ENCODE measurements at regions not wholly inside any gene's neighbourhood (a gene's known extent, or its start where the extent isn't known, plus 50 kb on each side); places are given as distances from the start of the nearest gene placed in this dataset.
"Not testable (repeated sequence)": the region's sequence is repeated elsewhere in the genome, so short reads cannot be mapped to it uniquely, and the experiment has no call there.

- no peak for DNase-seq
Observed at GRCh38 chr17:43315858-43316521, 82.2 kb upstream of the RNU2-1 start.

- DNase-seq = no peak
Observed at GRCh38 chr17:43315369-43315768, 81.6 kb upstream of the RNU2-1 start.

DNA sequence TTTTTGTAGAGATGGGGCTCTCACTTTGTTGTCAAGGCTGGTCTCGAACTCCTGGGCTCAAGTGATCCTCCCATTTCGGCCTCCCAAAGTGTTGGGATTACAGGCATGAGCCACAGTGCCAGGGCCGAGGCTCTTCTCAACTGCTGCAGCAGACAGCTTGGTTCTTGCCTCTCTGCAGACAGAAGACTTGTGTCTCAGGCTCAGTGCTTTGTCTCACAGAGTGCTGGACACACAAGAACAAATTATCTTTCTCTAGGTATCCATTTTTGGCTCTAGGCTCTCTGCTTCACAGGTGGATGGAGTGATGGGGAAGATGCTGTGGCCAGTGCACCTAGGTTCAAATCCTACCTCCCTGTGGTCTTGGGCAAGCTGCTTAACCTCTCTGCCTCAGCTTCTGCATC, 80.8 kb upstream of the RNU2-1 start:
- DNase-seq = peak; percentile 18

GRCh38 chr17:43312011-43312410, 78.2 kb upstream of the RNU2-1 start:
- no peak for DNase-seq

DNA sequence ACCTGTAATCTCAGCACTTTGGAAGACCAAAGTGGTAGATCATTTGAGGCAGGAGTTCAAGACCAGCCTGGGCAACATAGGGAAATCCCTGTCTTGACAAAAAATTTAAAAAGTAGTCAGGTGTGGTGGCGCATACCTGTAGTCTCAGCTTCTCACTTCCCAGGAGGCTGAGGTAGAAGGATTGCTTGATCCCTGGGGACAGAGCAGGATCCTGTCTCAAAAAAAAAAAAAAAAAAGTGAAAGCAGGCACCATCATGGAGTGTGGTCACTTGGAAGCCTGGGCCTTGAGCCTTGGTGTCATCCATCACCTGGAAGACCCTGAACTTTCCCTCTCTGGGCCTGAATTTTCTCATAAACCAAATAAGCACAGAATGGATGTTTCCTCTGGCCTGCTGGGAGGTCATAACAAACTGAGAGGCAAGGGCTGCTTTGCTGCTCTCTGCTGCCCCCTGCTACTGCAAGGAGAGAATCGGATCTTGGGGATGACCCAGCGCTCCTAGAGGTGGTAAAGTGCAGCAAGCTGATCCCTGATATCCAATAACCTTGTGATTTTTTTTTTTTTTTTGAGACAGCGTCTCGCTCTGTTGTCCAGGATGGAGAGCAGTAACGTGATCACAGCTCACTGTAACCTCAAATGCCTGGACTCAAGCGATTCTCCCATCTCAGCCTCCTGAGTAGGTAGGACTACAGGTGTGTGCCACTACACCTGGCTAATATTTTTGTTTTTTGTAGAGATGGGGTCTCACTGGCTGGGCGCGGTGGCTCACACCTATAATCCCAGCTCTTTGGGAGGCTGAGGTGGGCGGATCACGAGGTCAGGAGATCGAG, 75.9 kb upstream of the RNU2-1 start:
- DNase-seq = no peak

DNA sequence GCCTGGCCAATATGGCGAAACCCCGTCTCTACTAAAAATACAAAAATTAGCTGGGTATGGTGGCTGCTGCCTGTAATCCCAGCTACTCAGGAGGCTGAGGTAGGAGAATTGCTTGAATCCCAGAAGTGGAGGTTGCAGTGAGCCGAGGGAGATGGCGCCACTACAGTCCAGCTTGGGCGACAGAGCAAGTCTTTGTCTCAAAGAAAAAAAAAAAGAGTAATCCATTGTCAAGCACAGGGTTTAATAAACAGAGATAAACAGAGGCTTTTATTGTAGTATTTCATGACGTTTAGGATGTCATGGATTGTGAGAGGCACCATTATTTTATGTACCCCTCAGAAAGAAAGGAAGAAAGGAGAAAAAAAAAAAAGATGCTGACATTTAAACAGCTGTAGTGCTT, 75.2 kb upstream of the RNU2-1 start:
- no peak for DNase-seq

GRCh38 chr17:43304792-43305191, 71.0 kb upstream of the RNU2-1 start:
- DNase-seq = not testable (repeated sequence)

DNA sequence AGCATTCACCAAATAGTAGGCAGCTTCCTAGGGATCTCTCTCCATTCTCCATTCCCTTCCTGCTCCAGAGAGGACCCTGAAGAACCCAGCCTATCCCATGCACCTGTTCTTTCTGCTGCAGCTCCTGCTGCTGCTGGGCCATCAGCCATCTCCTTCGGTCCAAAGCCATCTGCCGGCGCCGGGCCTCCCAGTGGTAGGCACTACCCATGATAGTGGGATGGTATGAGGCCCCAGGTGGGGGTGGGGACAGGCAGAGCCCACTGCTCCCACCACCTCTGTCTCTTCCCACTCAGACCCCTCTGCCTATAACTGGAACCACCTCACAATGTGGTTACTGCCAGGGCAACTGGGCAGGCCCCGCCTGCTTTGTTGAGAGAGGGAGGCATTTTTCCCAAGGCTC, 69.3 kb upstream of the RNU2-1 start:
- DNase-seq = not testable (repeated sequence)

DNA sequence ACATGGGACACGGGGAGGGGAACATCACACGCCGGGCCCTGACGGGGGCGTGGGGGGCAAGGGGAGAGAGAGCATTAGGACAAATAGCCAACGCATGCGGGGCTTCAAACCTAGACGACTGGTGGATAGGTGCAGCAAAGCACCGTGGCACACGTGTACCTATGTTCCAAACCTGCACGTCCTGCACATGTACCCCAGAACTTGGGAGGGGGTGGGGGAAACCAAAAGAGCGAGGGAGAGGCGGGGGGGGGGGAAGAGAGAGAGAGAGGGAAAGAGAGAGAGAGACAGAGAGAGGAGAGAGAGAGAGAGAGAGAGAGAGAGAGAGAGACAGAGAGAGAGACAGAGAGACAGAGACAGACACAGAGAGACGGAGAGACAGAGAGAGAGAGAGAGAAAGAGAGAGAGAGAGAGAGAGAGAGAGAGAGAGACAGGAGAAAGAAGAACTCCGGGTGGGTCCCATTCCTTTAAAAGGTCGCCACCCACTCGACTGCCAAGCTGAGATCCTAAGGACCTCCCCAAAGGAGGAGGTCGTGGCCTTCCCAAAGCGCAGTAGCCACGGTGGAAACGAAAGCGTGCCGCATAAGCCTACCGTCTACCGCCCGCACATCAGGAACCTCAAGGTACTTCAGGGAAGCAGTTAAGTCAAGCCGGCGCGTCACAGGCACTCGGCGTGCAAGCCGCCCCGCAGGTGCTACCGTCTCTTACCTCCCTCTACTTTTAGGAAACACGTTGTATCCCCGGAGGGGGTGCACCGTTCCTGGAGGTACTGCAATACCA, 65.7 kb upstream of the RNU2-1 start:
- DNase-seq = not testable (repeated sequence)

DNA sequence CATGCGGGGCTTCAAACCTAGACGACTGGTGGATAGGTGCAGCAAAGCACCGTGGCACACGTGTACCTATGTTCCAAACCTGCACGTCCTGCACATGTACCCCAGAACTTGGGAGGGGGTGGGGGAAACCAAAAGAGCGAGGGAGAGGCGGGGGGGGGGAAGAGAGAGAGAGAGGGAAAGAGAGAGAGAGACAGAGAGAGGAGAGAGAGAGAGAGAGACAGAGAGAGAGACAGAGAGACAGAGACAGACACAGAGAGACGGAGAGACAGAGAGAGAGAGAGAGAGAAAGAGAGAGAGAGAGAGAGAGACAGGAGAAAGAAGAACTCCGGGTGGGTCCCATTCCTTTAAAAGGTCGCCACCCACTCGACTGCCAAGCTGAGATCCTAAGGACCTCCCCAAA, 55.9 kb upstream of the RNU2-1 start:
- not testable (repeated sequence) for DNase-seq

GRCh38 chr17:43283606-43284005, 49.8 kb upstream of the RNU2-1 start:
- DNase-seq = peak; percentile 22

Data from activated CD4-positive, alpha-beta T cell treated with anti-CD3 and anti-CD28 coated beads, Interleukin-2, Interleukin-6, amounts not matched to agents 100 ng/mL and 50 ng/mL, durations not matched to agents 16 hours and 8 hours (primary cell).